ENCODE measurements at regions not wholly inside any gene's neighbourhood (a gene's known extent, or its start where the extent isn't known, plus 50 kb on each side); places are given as distances from the start of the nearest gene placed in this dataset.

DNA sequence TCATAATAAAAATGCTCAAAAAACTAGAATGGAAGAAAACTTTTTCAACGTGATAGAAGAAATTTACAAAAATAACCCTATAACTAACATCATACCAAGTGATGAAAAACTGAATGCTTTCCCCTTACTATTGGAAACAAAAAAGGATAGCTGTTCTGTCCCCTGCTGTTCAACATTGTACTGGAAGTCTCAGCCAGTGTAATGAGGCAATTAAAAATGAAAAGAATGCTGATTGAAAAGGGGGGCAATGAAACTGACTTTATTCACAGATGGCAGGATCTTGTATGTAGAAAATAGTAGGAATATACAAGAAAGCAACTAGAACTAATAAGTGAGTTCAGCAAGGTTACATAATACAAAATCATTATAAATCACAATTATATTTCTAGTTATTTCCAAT, 337.9 kb upstream of the KITLG start:
- TF ChIP-seq POLR2A (IDR thresholded peaks at IDR 0.05) (no peak), CTCF (IDR thresholded peaks at IDR 0.05) (no peak)
